Neural progenitor cell (in vitro differentiated cells): ENCODE measurements at regions not wholly inside any gene's neighbourhood (a gene's known extent, or its start where the extent isn't known, plus 50 kb on each side); places are given as distances from the start of the nearest gene placed in this dataset.
"Not testable (repeated sequence)": the region's sequence is repeated elsewhere in the genome, so short reads cannot be mapped to it uniquely, and the experiment has no call there.

ENCODE experiments used
- DNase-seq: peaks from one replicate; pipeline ENCODE4 v3.0.0-alpha.2; 2016; ENCODE audit warnings: low spot score
- H2AFZ ChIP-seq: fragments of 200-600 bp; sonication (generic); replicated peaks from 2 replicates; pipeline ENCODE4 v1.6.1; 2016; ENCODE audit warnings: antibody characterized with exemption
- H3F3A ChIP-seq: fragments of 200-600 bp; sonication (generic); 2 replicates; pipeline ENCODE4 v1.6.1; 2016; ENCODE audit warnings: antibody characterized with exemption, low read depth
- H3K27ac ChIP-seq: fragments of 200-600 bp; sonication (generic); 2 replicates; pipeline ENCODE4 v1.5.1; 2016; ENCODE audit warnings: mild to moderate bottlenecking
- H3K27me3 ChIP-seq: fragments of 200-600 bp; sonication (generic); 2 replicates; pipeline ENCODE4 v1.6.1; 2016; ENCODE audit warnings: mild to moderate bottlenecking, moderate library complexity
- H3K36me3 ChIP-seq: fragments of 200-600 bp; sonication (generic); 2 replicates; pipeline ENCODE4 v1.5.1; 2016
- H3K4me1 ChIP-seq: fragments of 200-600 bp; sonication (generic); 2 replicates; pipeline ENCODE4 v1.6.1; 2016; ENCODE audit warnings: mixed run types
- H3K4me2 ChIP-seq: fragments of 200-600 bp; sonication (generic); 2 replicates; pipeline ENCODE4 v1.6.1; 2016
- H3K4me3 ChIP-seq: fragments of 200-600 bp; sonication (generic); 2 replicates; pipeline ENCODE4 v1.5.1; 2016
- H3K79me2 ChIP-seq: fragments of 200-600 bp; sonication (generic); 2 replicates; pipeline ENCODE4 v1.6.1; 2016; ENCODE audit warnings: low read depth
- H3K9ac ChIP-seq: fragments of 200-600 bp; sonication (generic); 2 replicates; pipeline ENCODE4 v1.6.1; 2016
- H3K9me3 ChIP-seq: fragments of 200-600 bp; sonication (generic); 2 replicates; pipeline ENCODE4 v1.5.1; 2016; ENCODE audit warnings: low read depth
- H4K20me1 ChIP-seq: fragments of 200-600 bp; sonication (generic); 2 replicates; pipeline ENCODE4 v1.6.1; 2016; ENCODE audit warnings: low read depth
- H3K27ac Mint-ChIP-seq: 3 replicates; pipeline ENCODE4 v1.8.0; 2021; ENCODE audit warnings: mixed read lengths
- H3K27me3 Mint-ChIP-seq: 2 replicates; pipeline ENCODE4 v1.8.0; 2022; ENCODE audit warnings: low read depth, mild to moderate bottlenecking, inconsistent platforms, moderate library complexity, mixed read lengths; ENCODE audit not compliant: insufficient read depth
- H3K36me3 Mint-ChIP-seq: 3 replicates; pipeline ENCODE4 v1.8.0; 2021; ENCODE audit warnings: mixed read lengths
- H3K4me1 Mint-ChIP-seq: 3 replicates; pipeline ENCODE4 v1.8.0; 2021; ENCODE audit warnings: mixed read lengths
- H3K4me3 Mint-ChIP-seq: 3 replicates; pipeline ENCODE4 v1.8.0; 2021; ENCODE audit warnings: mild to moderate bottlenecking, moderate library complexity, mixed read lengths
- H3K9me3 Mint-ChIP-seq: 3 replicates; pipeline ENCODE4 v1.8.0; 2020; ENCODE audit warnings: mixed read lengths
- EZH2 ChIP-seq: fragments of 200-600 bp; sonication (generic); IDR thresholded peaks from 2 replicates; pipeline ENCODE4 v1.6.1; 2017; ENCODE audit warnings: antibody characterized with exemption, mild to moderate bottlenecking, moderate library complexity
- EZH2phosphoT487 ChIP-seq: fragments of 200-600 bp; sonication (generic); IDR thresholded peaks from 2 replicates; pipeline ENCODE4 v1.6.1; 2017; ENCODE audit warnings: antibody characterized with exemption
- TF ChIP-seq, protein P1 (sequence below): fragments of 200-600 bp; sonication (generic); IDR thresholded peaks from 2 replicates; pipeline ENCODE4 v1.5.1; 2017; ENCODE audit warnings: antibody characterized with exemption, mild to moderate bottlenecking

DNA sequence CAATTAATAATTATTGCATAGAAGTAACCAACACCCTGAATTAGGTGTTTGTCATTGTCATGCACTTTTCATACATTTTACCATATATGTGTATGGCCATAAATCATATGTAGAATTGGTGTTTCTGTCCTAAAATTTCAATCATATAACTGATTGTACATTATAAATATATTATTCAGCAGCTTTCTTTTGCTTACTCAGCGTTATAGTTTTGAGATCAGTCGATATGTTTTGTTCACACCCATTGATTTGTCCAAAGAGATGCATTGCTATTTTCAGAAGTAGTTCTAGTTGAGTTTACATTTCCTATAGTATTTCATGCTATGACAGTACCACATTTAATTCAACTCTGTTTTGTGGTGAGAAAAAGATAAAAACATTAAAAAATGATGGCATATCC is 50.5 kb upstream of the PARP4 start:
- Histone ChIP-seq H3K9me3 (no peaks in the 10 kb centered on the region), H3K4me1 (no peaks in the 10 kb centered on the region), H3F3A (no peaks in the 10 kb centered on the region), H2AFZ (no peak overlapping the region), H3K27me3 (no peaks in the 10 kb centered on the region), H3K9ac (no peak overlapping the region), H4K20me1 (no peaks in the 10 kb centered on the region), H3K4me2 (no peak overlapping the region), H3K4me3 (no peak overlapping the region), H3K79me2 (no peaks in the 10 kb centered on the region), H3K36me3 (no peaks in the 10 kb centered on the region), H3K27ac (no peak overlapping the region)
- Mint-ChIP-seq H3K4me1 (no peaks in the 10 kb centered on the region), H3K27me3 (peaks cover 6% of the 10 kb centered on the region), H3K9me3 (no peaks in the 10 kb centered on the region), H3K4me3 (no peak overlapping the region), H3K27ac (no peak overlapping the region), H3K36me3 (no peaks in the 10 kb centered on the region)
- TF ChIP-seq, protein P1, sequence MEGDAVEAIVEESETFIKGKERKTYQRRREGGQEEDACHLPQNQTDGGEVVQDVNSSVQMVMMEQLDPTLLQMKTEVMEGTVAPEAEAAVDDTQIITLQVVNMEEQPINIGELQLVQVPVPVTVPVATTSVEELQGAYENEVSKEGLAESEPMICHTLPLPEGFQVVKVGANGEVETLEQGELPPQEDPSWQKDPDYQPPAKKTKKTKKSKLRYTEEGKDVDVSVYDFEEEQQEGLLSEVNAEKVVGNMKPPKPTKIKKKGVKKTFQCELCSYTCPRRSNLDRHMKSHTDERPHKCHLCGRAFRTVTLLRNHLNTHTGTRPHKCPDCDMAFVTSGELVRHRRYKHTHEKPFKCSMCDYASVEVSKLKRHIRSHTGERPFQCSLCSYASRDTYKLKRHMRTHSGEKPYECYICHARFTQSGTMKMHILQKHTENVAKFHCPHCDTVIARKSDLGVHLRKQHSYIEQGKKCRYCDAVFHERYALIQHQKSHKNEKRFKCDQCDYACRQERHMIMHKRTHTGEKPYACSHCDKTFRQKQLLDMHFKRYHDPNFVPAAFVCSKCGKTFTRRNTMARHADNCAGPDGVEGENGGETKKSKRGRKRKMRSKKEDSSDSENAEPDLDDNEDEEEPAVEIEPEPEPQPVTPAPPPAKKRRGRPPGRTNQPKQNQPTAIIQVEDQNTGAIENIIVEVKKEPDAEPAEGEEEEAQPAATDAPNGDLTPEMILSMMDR = no peak
- TF ChIP-seq EZH2 = no peak
- no peak for TF ChIP-seq EZH2phosphoT487
- no peak for DNase-seq

GRCh38 chr13:24563971-24564370 is 51.4 kb upstream of the PARP4 start:
- H3K36me3 Mint-ChIP-seq, H3K4me3 Mint-ChIP-seq, DNase-seq, H3K27me3 Mint-ChIP-seq, H3K27ac ChIP-seq, H3K4me1 Mint-ChIP-seq, H3K4me3 ChIP-seq, H3K27me3 ChIP-seq, H3K9me3 Mint-ChIP-seq, H3F3A ChIP-seq, H2AFZ ChIP-seq, H3K9ac ChIP-seq, H3K9me3 ChIP-seq, H3K27ac Mint-ChIP-seq, H3K4me1 ChIP-seq, H3K4me2 ChIP-seq, H3K79me2 ChIP-seq, H3K36me3 ChIP-seq, H4K20me1 ChIP-seq: not testable (repeated sequence)

GRCh38 chr13:24564881-24565280 is 52.3 kb upstream of the PARP4 start:
- no peak overlapping the region for H3K9ac ChIP-seq
- no peaks in the 10 kb centered on the region for H3K9me3 Mint-ChIP-seq
- no peaks in the 10 kb centered on the region for H3K79me2 ChIP-seq
- H3K4me1 ChIP-seq = no peaks in the 10 kb centered on the region
- H3K27ac Mint-ChIP-seq = no peak overlapping the region
- H3F3A ChIP-seq = no peaks in the 10 kb centered on the region
- no peak overlapping the region for H3K4me3 ChIP-seq
- no peaks in the 10 kb centered on the region for H4K20me1 ChIP-seq
- no peaks in the 10 kb centered on the region for H3K4me1 Mint-ChIP-seq
- no peaks in the 10 kb centered on the region for H3K36me3 Mint-ChIP-seq
- H3K27ac ChIP-seq = no peak overlapping the region
- peaks cover 4% of the 10 kb centered on the region for H3K27me3 Mint-ChIP-seq
- H3K4me2 ChIP-seq = no peak overlapping the region
- H3K36me3 ChIP-seq = no peaks in the 10 kb centered on the region
- no peak for DNase-seq
- H3K9me3 ChIP-seq = no peaks in the 10 kb centered on the region
- TF ChIP-seq EZH2 = no peak
- TF ChIP-seq, protein P1 = no peak
- no peak for TF ChIP-seq EZH2phosphoT487
- no peak overlapping the region for H3K4me3 Mint-ChIP-seq
- no peaks in the 10 kb centered on the region for H3K27me3 ChIP-seq
- H2AFZ ChIP-seq = no peak overlapping the region

- not testable (repeated sequence) for H3K27me3 ChIP-seq, DNase-seq, H3K9me3 Mint-ChIP-seq, H3K4me1 ChIP-seq, H3K9ac ChIP-seq, H3K4me1 Mint-ChIP-seq, H3K36me3 Mint-ChIP-seq, H3K27ac ChIP-seq, H3K27ac Mint-ChIP-seq, H3K9me3 ChIP-seq, H3K4me2 ChIP-seq, H3K36me3 ChIP-seq, H3F3A ChIP-seq, H2AFZ ChIP-seq, H3K27me3 Mint-ChIP-seq, H3K79me2 ChIP-seq, H3K4me3 Mint-ChIP-seq, H4K20me1 ChIP-seq, H3K4me3 ChIP-seq
These were observed 55.0 kb upstream of the PARP4 start for GRCh38 chr13:24567593-24567992.
